Activated CD4-positive, alpha-beta T cell treated with anti-CD3 and anti-CD28 coated beads, Interleukin-2, amount 50 U/mL, for 16 hours (primary cell): ENCODE measurements at regions not wholly inside any gene's neighbourhood (a gene's known extent, or its start where the extent isn't known, plus 50 kb on each side); places are given as distances from the start of the nearest gene placed in this dataset.
"Not testable (repeated sequence)": the region's sequence is repeated elsewhere in the genome, so short reads cannot be mapped to it uniquely, and the experiment has no call there.

ENCODE experiments used
- DNase-seq: peaks from one replicate; pipeline ENCODE4 v3.0.0-alpha.2; 2020

DNA sequence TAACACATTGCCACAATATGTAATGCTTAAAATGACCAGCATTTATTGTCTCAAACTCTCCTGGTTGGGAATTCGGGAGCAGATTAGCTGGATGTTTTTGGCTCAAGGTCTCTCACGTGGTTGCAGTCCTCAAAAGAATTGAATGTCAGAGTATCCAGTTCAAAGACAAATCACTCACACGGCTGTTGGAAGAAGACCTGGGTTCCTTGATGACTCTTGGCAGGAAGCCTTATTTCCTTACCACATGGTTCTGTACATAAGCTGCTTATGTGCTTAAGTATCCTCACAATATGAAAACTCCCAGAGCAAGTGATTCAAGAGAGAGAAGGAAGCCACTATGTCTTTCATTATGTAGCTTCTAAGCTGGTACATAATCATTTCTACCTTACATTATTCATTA is 230.3 kb upstream of the PTPRD start:
- no peak for DNase-seq

GRCh38 chr9:10855847-10856246 is 243.0 kb upstream of the PTPRD start:
- no peak for DNase-seq

DNA sequence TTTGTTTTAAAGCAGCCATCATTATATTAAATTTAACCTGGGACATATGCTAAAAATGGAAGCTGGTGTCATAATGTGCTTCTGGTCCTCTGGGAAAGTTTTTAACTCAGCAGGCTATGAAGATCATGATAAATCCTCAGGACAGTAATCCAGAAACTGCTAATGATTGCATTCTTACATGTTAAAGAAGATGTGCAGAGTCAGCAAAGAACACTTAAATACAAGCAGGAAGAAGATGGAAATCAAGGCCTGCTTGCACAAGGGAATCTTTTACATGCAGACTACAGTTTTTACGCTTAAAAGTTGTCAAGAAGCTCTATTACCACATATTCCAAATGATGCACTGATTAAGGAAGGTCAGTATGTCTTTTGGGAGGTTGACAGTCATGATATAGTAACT is 246.0 kb upstream of the PTPRD start:
- DNase-seq = no peak

GRCh38 chr9:10863476-10863875 is 250.7 kb upstream of the PTPRD start:
- DNase-seq = no peak

- no peak for DNase-seq
Observed at GRCh38 chr9:10867194-10867593, 254.4 kb upstream of the PTPRD start.

DNA sequence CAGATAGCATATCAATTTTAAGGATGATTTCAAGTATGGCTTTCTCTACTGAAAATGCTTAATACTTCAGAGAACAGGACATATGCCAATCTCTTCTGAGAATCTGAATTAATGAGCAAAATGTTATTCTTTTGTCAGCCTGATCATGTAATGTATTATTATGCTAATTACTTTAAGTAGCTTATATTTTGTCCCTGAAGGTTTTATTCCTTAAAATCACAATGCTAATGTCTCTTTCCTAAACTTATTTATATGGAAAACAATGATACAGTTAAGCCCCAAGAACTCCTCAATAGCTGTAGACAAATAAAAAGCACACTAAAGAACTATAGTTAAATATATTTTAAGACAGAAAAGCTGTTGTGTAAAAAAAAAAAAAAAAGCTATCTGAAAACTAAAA is 256.9 kb upstream of the PTPRD start:
- DNase-seq = no peak

GRCh38 chr9:10873999-10874398 is 261.2 kb upstream of the PTPRD start:
- DNase-seq = no peak

GRCh38 chr9:10875752-10876151 is 262.9 kb upstream of the PTPRD start:
- no peak for DNase-seq

GRCh38 chr9:10876333-10876732 is 263.5 kb upstream of the PTPRD start:
- no peak for DNase-seq

DNA sequence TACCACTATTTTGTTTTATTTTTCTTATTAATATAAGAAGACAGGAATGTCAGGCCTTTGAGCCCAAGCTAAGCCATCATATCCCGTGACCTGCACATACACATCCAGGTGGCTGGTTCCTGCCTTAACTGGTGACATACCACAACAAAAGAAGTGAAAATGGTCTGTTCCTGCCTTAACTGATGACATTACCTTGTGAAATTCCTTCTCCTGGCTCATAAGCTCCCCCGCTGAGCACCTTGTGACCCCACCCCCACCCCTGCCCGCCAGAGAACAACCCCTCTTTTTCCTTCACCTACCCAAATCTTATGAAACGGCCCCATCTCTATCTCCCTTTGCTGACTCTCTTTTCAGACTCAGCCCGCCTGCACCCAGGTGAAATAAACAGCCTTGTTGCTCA is 277.5 kb upstream of the PTPRD start:
- DNase-seq = not testable (repeated sequence)

DNA sequence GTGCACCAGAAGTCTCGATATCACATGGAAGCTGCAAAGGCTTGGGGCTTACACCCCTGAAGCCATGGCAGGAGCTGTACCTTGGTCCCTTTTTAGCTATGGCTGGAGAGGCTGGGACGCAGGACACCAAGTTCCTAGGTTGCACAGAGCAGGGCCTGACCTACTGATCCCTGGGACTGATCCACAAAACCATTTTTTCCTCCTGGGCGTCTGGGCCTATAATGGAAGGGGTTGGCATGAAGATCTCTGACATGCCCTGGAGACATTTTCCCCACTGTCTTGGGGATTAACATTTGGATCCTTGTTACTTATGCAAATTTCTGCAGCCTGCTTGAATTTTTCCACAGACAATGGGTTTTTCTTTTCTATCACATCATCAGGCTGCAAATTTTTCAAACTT is 286.7 kb upstream of the PTPRD start:
- DNase-seq = no peak

- no peak for DNase-seq
Observed at GRCh38 chr9:10903969-10904368, 291.2 kb upstream of the PTPRD start.

DNA sequence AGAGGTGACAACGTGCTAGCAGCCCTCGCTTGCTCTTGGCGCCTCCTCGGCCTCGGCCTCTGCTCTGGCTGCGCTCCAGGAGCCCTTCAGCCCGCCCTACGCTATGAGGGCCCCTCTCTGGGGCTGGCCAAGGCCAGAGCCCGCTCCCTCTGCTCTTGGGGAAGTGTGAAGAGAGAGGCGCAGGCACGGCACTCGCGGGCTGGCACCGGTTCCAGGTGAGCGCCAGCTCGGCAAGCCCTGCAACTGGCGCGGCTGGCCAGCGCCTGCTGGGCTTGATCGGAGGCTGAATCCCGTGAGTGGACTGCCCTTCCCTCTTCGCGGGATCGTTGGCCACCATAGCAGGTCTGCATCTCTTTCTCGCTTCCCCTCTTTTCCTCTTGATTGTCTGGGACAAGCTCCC is 298.0 kb upstream of the PTPRD start:
- no peak for DNase-seq

- DNase-seq = no peak
Observed at GRCh38 chr9:10911373-10911772, 298.6 kb upstream of the PTPRD start.

- no peak for DNase-seq
Observed at GRCh38 chr9:10917001-10917400, 304.2 kb upstream of the PTPRD start.

GRCh38 chr9:10921671-10922070 is 308.9 kb upstream of the PTPRD start:
- DNase-seq = no peak

GRCh38 chr9:10925896-10926295 is 313.1 kb upstream of the PTPRD start:
- no peak for DNase-seq

DNA sequence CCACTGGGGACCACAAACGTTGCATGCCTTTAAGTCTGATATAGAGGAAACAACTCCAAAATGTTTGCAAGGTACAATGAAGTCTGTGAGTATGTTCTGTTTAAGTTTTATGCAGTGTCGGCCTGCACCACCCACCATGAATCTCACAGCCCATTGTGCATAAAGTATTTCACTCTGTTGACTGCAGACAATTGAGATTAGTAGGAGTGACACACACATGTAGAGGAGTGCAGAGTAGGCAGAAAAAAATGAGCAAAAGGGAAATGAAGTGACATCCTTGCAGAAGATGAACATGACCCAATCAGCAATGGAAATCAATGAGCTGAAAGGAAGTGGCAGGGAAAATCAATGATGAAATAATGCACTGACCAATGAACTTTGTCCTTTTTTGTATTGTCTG is 315.6 kb upstream of the PTPRD start:
- no peak for DNase-seq

DNA sequence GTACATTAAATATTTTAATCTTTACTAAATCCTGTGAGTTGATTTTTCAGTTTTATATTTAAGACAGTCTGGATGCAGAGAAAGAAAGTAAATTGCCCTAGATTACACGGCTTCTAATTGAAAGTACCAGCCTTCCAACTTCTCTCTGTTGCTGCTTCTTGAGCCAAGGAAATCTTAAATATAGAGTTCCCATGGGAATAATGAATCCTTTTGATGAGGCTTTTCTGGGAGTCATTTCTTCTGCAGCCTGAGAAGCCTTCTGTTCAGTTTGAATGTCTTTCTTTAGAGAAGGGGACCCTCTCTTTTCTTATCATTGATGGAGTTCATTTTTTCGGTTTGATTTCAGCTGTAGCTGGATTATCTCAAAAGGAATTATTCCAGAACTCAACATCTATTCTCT is 317.3 kb upstream of the PTPRD start:
- DNase-seq = no peak

DNA sequence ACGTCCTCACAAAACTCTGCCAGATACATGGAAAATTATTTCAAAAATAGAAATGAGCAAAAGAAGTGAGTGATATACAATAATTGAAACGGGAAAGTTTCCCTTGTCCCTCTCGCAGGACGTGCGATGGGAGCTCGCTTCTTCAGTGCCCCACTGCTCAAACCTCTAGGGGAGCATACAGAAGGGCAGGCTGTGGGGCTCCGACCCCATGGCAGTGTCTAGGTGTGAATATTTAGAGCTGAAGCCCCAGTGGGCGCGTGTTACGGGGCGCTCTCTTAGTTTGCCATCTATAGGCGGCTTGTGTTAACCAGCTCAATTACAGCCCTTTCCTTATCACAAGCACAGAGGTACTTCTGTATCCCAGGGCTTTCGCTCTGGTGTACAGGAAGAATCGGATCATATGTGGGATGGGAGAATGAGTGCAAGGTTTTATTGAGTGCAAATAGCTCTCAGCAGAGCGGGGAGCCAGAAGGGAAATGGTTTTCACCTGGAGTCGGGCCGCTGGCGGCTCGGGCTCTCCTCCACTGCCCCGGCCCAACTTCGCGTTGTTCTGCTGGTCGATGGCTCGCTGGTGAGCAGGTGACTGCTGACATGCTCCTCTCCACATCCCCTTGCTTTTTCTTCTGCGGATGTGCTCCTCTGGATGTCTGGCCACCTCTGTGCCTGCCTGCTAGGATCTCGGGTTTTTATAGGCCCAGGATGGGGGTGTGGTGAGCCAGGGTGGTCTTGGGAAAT is 334.0 kb upstream of the PTPRD start:
- no peak for DNase-seq

GRCh38 chr9:10957878-10958277 is 345.1 kb upstream of the PTPRD start:
- no peak for DNase-seq

- DNase-seq = no peak
Observed at GRCh38 chr9:10961883-10962282, 349.1 kb upstream of the PTPRD start.

- no peak for DNase-seq
Observed at GRCh38 chr9:10983251-10983650, 370.4 kb upstream of the PTPRD start.

- no peak for DNase-seq
Observed at GRCh38 chr9:10999646-11000045, 386.8 kb upstream of the PTPRD start.

DNA sequence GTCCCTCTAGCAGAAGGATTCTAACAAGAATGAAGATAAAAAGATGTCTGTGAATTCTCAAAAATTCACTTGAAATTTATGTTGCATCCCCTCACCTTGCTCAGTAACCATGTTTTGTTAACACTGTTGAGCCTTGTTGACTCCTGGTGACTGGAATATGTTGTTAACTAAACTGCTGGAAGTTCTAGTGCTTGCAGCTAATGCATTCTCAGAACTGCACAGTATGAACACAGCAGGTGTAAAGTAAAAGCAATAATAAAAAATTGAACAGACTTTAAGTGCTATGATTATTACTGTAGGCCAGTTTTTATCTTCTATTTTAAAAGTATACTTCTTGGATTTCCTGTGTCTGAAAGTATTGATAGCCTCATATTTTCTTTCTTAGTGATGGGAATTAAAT is 388.7 kb upstream of the PTPRD start:
- no peak for DNase-seq

GRCh38 chr9:11002705-11003104 is 389.9 kb upstream of the PTPRD start:
- DNase-seq = no peak
